ENCODE measurements at regions not wholly inside any gene's neighbourhood (a gene's known extent, or its start where the extent isn't known, plus 50 kb on each side); places are given as distances from the start of the nearest gene placed in this dataset.

- H3K4me1 Mint-ChIP-seq, result no peaks in the 10 kb centered on the region
- intact Hi-C loops (cut with micrococcal nuclease), result no loop called here
- Histone ChIP-seq H3K9me3 (ENCODE audit: control extremely low read depth in 1 of 3, control insufficient read depth in 2 of 3, insufficient read depth in 1 of 3, low read length in 2 of 3) (no peaks in the 10 kb centered on the region), H4K20me1 (ENCODE audit: control insufficient read depth, insufficient read depth, low read length, poor library complexity, severe bottlenecking) (no peaks in the 10 kb centered on the region), H3K79me2 (ENCODE audit: control insufficient read depth, insufficient read depth, low read length) (no peaks in the 10 kb centered on the region), H3K4me2 (replicated peaks; ENCODE audit: low read depth, low read length, poor library complexity, severe bottlenecking) (no peak overlapping the region), H3K4me3 (ENCODE audit: control extremely low read depth in 1 of 5, extremely low read depth in 1 of 5, insufficient read depth in 1 of 5, low read depth in 2 of 5, low read length in 4 of 5) (no peak overlapping the region), H3K4me1 (ENCODE audit: control insufficient read depth in 2 of 2, insufficient read depth in 2 of 2, low read length in 2 of 2) (no peaks in the 10 kb centered on the region), H3K9ac (ENCODE audit: low read length) (no peak overlapping the region), H3K27ac (ENCODE audit: low read length in 2 of 2) (no peak overlapping the region), H3K36me3 (replicated peaks in 1 of 2; ENCODE audit: control extremely low read depth in 1 of 2, control insufficient read depth in 1 of 2, extremely low read depth in 1 of 2, insufficient read depth in 2 of 2, low read length in 1 of 2) (no peaks in the 10 kb centered on the region), H2AFZ (ENCODE audit: insufficient read depth, low read depth, low read length, poor library complexity, severe bottlenecking) (no peak overlapping the region), H3K27me3 (replicated peaks in 1 of 4; ENCODE audit: control extremely low read depth in 1 of 4, control insufficient read depth in 3 of 4, insufficient read depth in 4 of 4, low read length in 3 of 4) (peaks cover 0 to 10% (median 0%) of the 10 kb centered on the region in 4 experiments)
- ATAC-seq (ENCODE audit: low read depth), result no peak
- DNase-seq, result no peak
- no peak overlapping the region for H3K27ac Mint-ChIP-seq
- peaks cover 6% of the 10 kb centered on the region for H3K9me3 Mint-ChIP-seq (ENCODE audit: insufficient read depth)
- POLR2A ChIA-PET, result no interaction called here
- peaks cover 54% of the 10 kb centered on the region for H3K27me3 Mint-ChIP-seq
- 0% methylated on average over 2 of the region's 5 CpGs for WGBS (ENCODE audit: insufficient coverage)
- TF ChIP-seq CTCF (IDR thresholded peaks at IDR 0.05), result no peak
- no peak overlapping the region for H3K4me3 Mint-ChIP-seq
- CTCF ChIA-PET, result no interaction called here
Observed at GRCh38 chr2:100747996-100748615, 71.8 kb upstream of the NPAS2 start.

GRCh38 chr2:100748673-100749072, 71.3 kb upstream of the NPAS2 start:
- TF ChIP-seq CTCF (IDR thresholded peaks at IDR 0.05) (no peak), EZH2 (IDR thresholded peaks at IDR 0.05; ENCODE audit: borderline replicate concordance, insufficient read depth, low read depth, low read length, poor library complexity, severe bottlenecking) (no peak)
- H3K27ac ChIP-seq (ENCODE audit: low read length in 2 of 2), result no peak overlapping the region
- no peak overlapping the region for H3K27ac Mint-ChIP-seq
- H3K9ac ChIP-seq (ENCODE audit: low read length), result no peak overlapping the region
- H3K4me1 Mint-ChIP-seq, result no peaks in the 10 kb centered on the region
- H3K36me3 ChIP-seq (replicated peaks in 1 of 2; ENCODE audit: control extremely low read depth in 1 of 2, control insufficient read depth in 1 of 2, extremely low read depth in 1 of 2, insufficient read depth in 2 of 2, low read length in 1 of 2), result no peaks in the 10 kb centered on the region
- H3K4me3 ChIP-seq (ENCODE audit: control extremely low read depth in 1 of 5, extremely low read depth in 1 of 5, insufficient read depth in 1 of 5, low read depth in 2 of 5, low read length in 4 of 5), result no peak overlapping the region
- ATAC-seq (ENCODE audit: low read depth), result no peak
- H3K4me2 ChIP-seq (replicated peaks; ENCODE audit: low read depth, low read length, poor library complexity, severe bottlenecking), result no peak overlapping the region
- DNase-seq, result no peak
- CTCF ChIA-PET, result interaction anchor here (0.6 kb wide), 1 partner anchor 155 kb away, joined by 3 read pairs; no protein-coding TSS in a partner anchor
- H3K9me3 ChIP-seq (ENCODE audit: control extremely low read depth in 1 of 3, control insufficient read depth in 2 of 3, insufficient read depth in 1 of 3, low read length in 2 of 3), result no peaks in the 10 kb centered on the region
- H3K9me3 Mint-ChIP-seq (ENCODE audit: insufficient read depth), result peaks cover 6% of the 10 kb centered on the region
- POLR2A ChIA-PET, result no interaction called here
- no peak overlapping the region for H2AFZ ChIP-seq (ENCODE audit: insufficient read depth, low read depth, low read length, poor library complexity, severe bottlenecking)
- H3K27me3 ChIP-seq (replicated peaks in 1 of 4; ENCODE audit: control extremely low read depth in 1 of 4, control insufficient read depth in 3 of 4, insufficient read depth in 4 of 4, low read length in 3 of 4), result peaks cover 0 to 14% (median 0%) of the 10 kb centered on the region in 4 experiments
- no peaks in the 10 kb centered on the region for H3K79me2 ChIP-seq (ENCODE audit: control insufficient read depth, insufficient read depth, low read length)
- intact Hi-C loops (cut with micrococcal nuclease), result no loop called here
- H3K27me3 Mint-ChIP-seq, result peaks cover 59% of the 10 kb centered on the region
- no peaks in the 10 kb centered on the region for H4K20me1 ChIP-seq (ENCODE audit: control insufficient read depth, insufficient read depth, low read length, poor library complexity, severe bottlenecking)
- no peaks in the 10 kb centered on the region for H3K4me1 ChIP-seq (ENCODE audit: control insufficient read depth in 2 of 2, insufficient read depth in 2 of 2, low read length in 2 of 2)
- no peak overlapping the region for H3K4me3 Mint-ChIP-seq
